C4-2B (cell line): ENCODE measurements at regions not wholly inside any gene's neighbourhood (a gene's known extent, or its start where the extent isn't known, plus 50 kb on each side); places are given as distances from the start of the nearest gene placed in this dataset.
A peak's percentile ranks its signal among the peaks of the same experiment; 100 is the strongest.
"Not testable (repeated sequence)": the region's sequence is repeated elsewhere in the genome, so short reads cannot be mapped to it uniquely, and the experiment has no call there.

Experiments
- H3K27ac ChIP-seq: fragments of 450-650 bp; 2 replicates; pipeline ENCODE4 v1.5.1; 2017
- ZFX ChIP-seq: fragments of 450-650 bp; IDR thresholded peaks from 2 replicates; pipeline ENCODE4 v1.6.1; 2017
- TF ChIP-seq, protein P1 (sequence below): fragments of 450-650 bp; conservative IDR thresholded peaks from 2 replicates; pipeline ENCODE4 v1.5.1; 2017; ENCODE audit warnings: mild to moderate bottlenecking

GRCh38 chr7:149595541-149595940 lies 97.9 kb upstream of the ZNF746 start:
- no peak for TF ChIP-seq ZFX
- TF ChIP-seq, protein P1, sequence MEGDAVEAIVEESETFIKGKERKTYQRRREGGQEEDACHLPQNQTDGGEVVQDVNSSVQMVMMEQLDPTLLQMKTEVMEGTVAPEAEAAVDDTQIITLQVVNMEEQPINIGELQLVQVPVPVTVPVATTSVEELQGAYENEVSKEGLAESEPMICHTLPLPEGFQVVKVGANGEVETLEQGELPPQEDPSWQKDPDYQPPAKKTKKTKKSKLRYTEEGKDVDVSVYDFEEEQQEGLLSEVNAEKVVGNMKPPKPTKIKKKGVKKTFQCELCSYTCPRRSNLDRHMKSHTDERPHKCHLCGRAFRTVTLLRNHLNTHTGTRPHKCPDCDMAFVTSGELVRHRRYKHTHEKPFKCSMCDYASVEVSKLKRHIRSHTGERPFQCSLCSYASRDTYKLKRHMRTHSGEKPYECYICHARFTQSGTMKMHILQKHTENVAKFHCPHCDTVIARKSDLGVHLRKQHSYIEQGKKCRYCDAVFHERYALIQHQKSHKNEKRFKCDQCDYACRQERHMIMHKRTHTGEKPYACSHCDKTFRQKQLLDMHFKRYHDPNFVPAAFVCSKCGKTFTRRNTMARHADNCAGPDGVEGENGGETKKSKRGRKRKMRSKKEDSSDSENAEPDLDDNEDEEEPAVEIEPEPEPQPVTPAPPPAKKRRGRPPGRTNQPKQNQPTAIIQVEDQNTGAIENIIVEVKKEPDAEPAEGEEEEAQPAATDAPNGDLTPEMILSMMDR: no peak
- H3K27ac ChIP-seq: no peak overlapping the region

- H3K27ac ChIP-seq: no peak overlapping the region
- TF ChIP-seq, protein P1: no peak
- no peak for TF ChIP-seq ZFX
Measured at GRCh38 chr7:149595078-149595477, 97.5 kb upstream of the ZNF746 start.

DNA sequence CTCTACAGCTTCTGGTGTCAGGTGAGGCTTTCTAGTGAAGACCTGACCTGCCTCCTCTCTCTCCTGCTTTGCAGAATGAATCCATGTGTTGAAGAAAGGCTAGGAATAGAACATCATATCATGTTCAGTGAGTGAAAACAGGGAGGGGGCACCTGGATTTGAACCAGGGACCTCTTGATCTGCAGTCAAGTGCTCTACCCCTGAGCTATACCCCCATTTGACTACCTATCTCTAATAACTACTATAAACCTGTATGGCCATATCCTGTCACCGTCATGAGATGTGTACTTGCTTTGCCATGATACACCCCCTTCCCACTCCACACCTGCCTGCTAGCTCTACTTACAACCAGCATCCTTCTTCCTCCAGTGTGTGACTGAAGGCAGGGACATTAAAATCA lies 91.3 kb upstream of the ZNF746 start:
- TF ChIP-seq ZFX: no peak
- TF ChIP-seq, protein P1: no peak
- no peak overlapping the region for H3K27ac ChIP-seq

DNA sequence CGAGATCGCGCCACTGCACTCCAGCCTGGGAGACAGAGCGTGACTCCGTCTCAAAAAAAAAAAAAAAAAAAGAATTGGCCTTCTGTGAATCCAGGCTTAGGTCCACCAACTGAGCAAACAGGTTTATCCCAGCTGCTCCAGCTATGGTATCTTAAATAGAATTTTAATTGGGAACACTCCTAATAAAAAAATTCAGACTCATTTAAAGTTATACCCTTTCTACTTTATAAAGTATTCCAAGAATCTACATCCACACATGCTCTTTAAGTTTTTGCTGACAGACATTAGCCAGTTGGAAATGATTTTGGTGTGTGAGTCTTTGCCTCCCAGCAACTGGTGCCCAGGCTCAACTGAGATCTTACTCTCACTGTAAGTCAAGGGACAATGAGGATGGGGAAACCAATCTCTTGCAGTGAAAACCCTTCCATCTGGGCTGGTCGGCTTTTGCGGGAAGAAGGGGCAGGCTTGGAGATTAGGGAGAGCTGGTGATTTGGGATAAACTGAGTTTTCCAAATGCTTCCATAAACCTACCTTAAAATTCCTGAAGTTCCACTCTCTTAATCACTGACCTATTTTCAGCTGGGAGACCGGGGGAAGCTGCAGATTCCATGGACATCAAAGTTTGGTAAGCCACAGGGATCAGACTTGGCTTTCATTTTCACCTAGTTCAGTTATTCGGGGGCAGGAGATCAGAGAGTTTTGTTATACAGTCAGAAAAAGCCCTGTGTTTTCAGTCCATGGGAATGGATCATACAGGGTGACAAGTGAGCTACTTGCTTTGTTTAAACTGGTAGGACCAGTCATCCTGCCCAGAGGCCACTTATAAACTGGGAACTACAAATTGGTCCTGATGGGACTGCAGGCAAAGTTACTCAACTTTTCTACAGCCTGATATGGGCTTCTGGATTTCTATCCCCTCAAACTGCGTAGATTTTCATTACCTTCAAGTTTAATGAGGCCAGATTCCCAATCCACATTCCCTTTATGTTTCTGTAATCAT lies 89.3 kb upstream of the ZNF746 start:
- H3K27ac ChIP-seq: peak overlapping the region; percentile 32

DNA sequence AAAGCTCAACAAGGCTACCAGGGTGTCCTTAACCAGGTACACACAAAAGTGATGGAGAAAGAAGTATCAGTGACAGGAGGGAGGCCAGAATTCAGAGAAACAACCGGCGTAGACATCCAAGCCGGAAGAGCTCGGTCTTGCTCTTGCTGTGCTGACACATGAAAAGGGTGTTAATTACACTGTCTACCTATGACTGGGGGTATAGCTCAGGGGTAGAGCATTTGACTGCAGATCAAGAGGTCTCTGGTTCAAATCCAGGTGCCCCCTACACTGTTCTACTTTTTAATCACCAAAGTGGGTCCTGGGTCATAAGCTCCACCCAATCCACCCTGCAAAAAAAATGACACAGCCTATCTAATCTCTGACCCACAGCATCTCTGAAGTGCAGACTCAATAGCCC lies 86.9 kb upstream of the ZNF746 start:
- no peak overlapping the region for H3K27ac ChIP-seq
- TF ChIP-seq, protein P1: no peak
- no peak for TF ChIP-seq ZFX

More for the DNA sequence above, 89.3 kb upstream of the ZNF746 start:
- no peak for TF ChIP-seq ZFX
- TF ChIP-seq, protein P1: no peak

- H3K27ac ChIP-seq: no peak overlapping the region
- TF ChIP-seq, protein P1: no peak
- TF ChIP-seq ZFX: no peak
Measured at GRCh38 chr7:149584009-149584408, 86.4 kb upstream of the ZNF746 start.

DNA sequence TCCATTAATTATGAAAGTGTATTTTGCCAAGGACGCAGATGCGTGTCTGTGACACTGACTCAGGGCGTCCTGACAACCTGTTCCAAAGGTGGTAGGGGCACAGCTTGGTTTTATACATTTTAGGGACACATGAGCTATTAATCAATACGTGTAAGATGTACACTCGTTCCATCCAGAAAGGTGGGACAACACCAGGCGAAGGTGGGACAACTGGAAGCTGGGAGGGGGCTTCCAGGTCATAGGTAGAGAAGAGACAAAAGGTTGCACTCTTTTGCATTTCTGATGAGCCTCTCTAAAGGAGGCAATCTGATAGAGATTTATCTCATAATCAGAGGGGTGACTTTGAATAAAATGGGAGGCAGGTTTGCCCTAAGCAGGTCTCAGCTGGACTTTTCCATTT lies 82.7 kb upstream of the ZNF746 start:
- no peak for TF ChIP-seq ZFX
- TF ChIP-seq, protein P1: no peak
- no peak overlapping the region for H3K27ac ChIP-seq

GRCh38 chr7:149579365-149579764 lies 81.8 kb upstream of the ZNF746 start:
- H3K27ac ChIP-seq: not testable (repeated sequence)

GRCh38 chr7:149574428-149574827 lies 76.8 kb upstream of the ZNF746 start:
- not testable (repeated sequence) for H3K27ac ChIP-seq
